B cell (primary cell): ENCODE measurements at regions not wholly inside any gene's neighbourhood (a gene's known extent, or its start where the extent isn't known, plus 50 kb on each side); places are given as distances from the start of the nearest gene placed in this dataset.

Experiments used
- ATAC-seq: fragments of 200-7000 bp; cut with Tn5 transposase; one replicate; pipeline ENCODE4 v1.10.0; 2021; ENCODE audit warnings: low read depth, mild to moderate bottlenecking, moderate number of reproducible peaks, moderate library complexity
- CTCF ChIA-PET: fragments of 350-600 bp; sonication (Branson Sonifier 250); formaldehyde crosslinking; loops from one replicate; lab custom pipeline; 2021; ENCODE audit warnings: antibody characterized with exemption, inconsistent platforms; lab: Charles Lee
- POLR2A ChIA-PET: fragments of 350-600 bp; sonication (Branson Sonifier 250); formaldehyde crosslinking; loops from one replicate; lab custom pipeline; 2021; ENCODE audit warnings: antibody characterized with exemption; lab: Charles Lee
- DNase-seq: peaks from one replicate; pipeline ENCODE4 v3.0.0; 2013
- H2AFZ ChIP-seq: 2 replicates; pipeline ENCODE4 v1.6.1; 2012; ENCODE audit warnings: mild to moderate bottlenecking, low read depth, low read length; ENCODE audit not compliant: insufficient read depth, poor library complexity, severe bottlenecking
- H3K27ac ChIP-seq, 2 donors: 1 replicate in 1 of 2; 2 replicates in 1 of 2; pipeline ENCODE4 v1.5.1; 2012 to 2013; ENCODE audit warnings: low read length in 2 of 2, mild to moderate bottlenecking in 2 of 2, moderate library complexity in 1 of 2
- H3K27me3 ChIP-seq, 4 experiments: fragments of 200-600 bp in 1 of 4; sonication (generic) in 1 of 4; replicated peaks in 1 of 4; 1 replicate in 2 of 4; 2 replicates in 2 of 4; pipeline versions ENCODE4 v1.6.1 to v1.7.0; 2013 to 2016; ENCODE audit warnings: low read length in 3 of 4, mild to moderate bottlenecking in 2 of 4, mixed read lengths in 1 of 4, moderate library complexity in 1 of 4; ENCODE audit not compliant: insufficient read depth in 4 of 4, control insufficient read depth in 3 of 4; ENCODE audit errors: control extremely low read depth in 1 of 4
- H3K36me3 ChIP-seq, 2 experiments: replicated peaks in 1 of 2; 1 replicate in 1 of 2; 2 replicates in 1 of 2; pipeline versions ENCODE4 v1.6.1 to v1.7.1; 2013; ENCODE audit warnings: low read length in 1 of 2; ENCODE audit not compliant: insufficient read depth in 2 of 2, control insufficient read depth in 1 of 2; ENCODE audit errors: control extremely low read depth in 1 of 2, extremely low read depth in 1 of 2
- H3K4me1 ChIP-seq, 2 donors: fragments of 200-600 bp in 1 of 2; sonication (generic) in 1 of 2; 1 replicate in 1 of 2; 2 replicates in 1 of 2; pipeline versions ENCODE4 v1.5.1 to v1.6.1; 2013 to 2017; ENCODE audit warnings: low read length in 2 of 2; ENCODE audit not compliant: control insufficient read depth in 2 of 2, insufficient read depth in 2 of 2
- H3K4me2 ChIP-seq: replicated peaks from 2 replicates; pipeline ENCODE3; 2012; ENCODE audit warnings: mild to moderate bottlenecking, low read depth, low read length; ENCODE audit not compliant: poor library complexity, severe bottlenecking
- H3K4me3 ChIP-seq, 5 experiments: fragments of 200-600 bp in 1 of 5; sonication (generic) in 1 of 5; 1 replicate in 3 of 5; 2 replicates in 2 of 5; pipeline versions ENCODE4 v1.5.1 to v1.7.0; 2011 to 2016; ENCODE audit warnings: low read length in 4 of 5, mild to moderate bottlenecking in 4 of 5, low read depth in 2 of 5, control low read depth in 1 of 5, moderate library complexity in 1 of 5; ENCODE audit not compliant: insufficient read depth in 1 of 5; ENCODE audit errors: control extremely low read depth in 1 of 5, extremely low read depth in 1 of 5
- H3K79me2 ChIP-seq: fragments of 200-600 bp; sonication (generic); one replicate; pipeline ENCODE4 v1.6.0; 2016; ENCODE audit warnings: low read length; ENCODE audit not compliant: control insufficient read depth, insufficient read depth
- H3K9ac ChIP-seq: fragments of 200-600 bp; sonication (generic); 2 replicates; pipeline ENCODE4 v1.6.1; 2017; ENCODE audit warnings: mild to moderate bottlenecking, low read length, moderate library complexity
- H3K9me3 ChIP-seq, 3 donors: one replicate each; pipeline versions ENCODE4 v1.6.1 to v1.7.1; 2013; ENCODE audit warnings: low read length in 2 of 3; ENCODE audit not compliant: control insufficient read depth in 2 of 3, insufficient read depth in 1 of 3; ENCODE audit errors: control extremely low read depth in 1 of 3
- H4K20me1 ChIP-seq: 2 replicates; pipeline ENCODE4 v1.6.0; 2012; ENCODE audit warnings: mild to moderate bottlenecking, low read length; ENCODE audit not compliant: insufficient read depth, control insufficient read depth, poor library complexity, severe bottlenecking
- H3K27ac Mint-ChIP-seq: one replicate; pipeline ENCODE4 v1.8.0; 2021; ENCODE audit warnings: mixed read lengths
- H3K27me3 Mint-ChIP-seq: one replicate; pipeline ENCODE4 v1.8.0; 2021; ENCODE audit warnings: mixed read lengths
- H3K4me1 Mint-ChIP-seq: one replicate; pipeline ENCODE4 v1.8.0; 2021; ENCODE audit warnings: mixed read lengths
- H3K4me3 Mint-ChIP-seq: one replicate; pipeline ENCODE4 v1.8.0; 2021; ENCODE audit warnings: mixed read lengths
- H3K9me3 Mint-ChIP-seq: one replicate; pipeline ENCODE4 v1.8.0; 2022; ENCODE audit warnings: mixed read lengths; ENCODE audit not compliant: insufficient read depth
- CTCF ChIP-seq: fragments of 200-600 bp; IDR thresholded peaks from one replicate; pipeline ENCODE4 v1.8.0; 2022; ENCODE audit warnings: antibody characterized with exemption, mild to moderate bottlenecking
- EZH2 ChIP-seq: IDR thresholded peaks from 2 replicates; pipeline ENCODE4 v1.6.1; 2012; ENCODE audit warnings: borderline replicate concordance, low read depth, mild to moderate bottlenecking, moderate library complexity, low read length; ENCODE audit not compliant: insufficient read depth, poor library complexity, severe bottlenecking
- WGBS: methylation state at CpG from one replicate; pipeline ENCODE4 v1.1.5; 2013; ENCODE audit warnings: missing lambda C conversion rate; ENCODE audit not compliant: insufficient coverage; 5-methylcytosine and 5-hydroxymethylcytosine counted together
- intact Hi-C: fragments of 100-400 bp; cut with micrococcal nuclease; formaldehyde crosslinking; loops from one replicate; pipeline ENCODE4 v1.10.0; 2022

GRCh38 chr7:148486937-148487336 is 103.6 kb upstream of the C7orf33 start:
- H2AFZ ChIP-seq, result no peak overlapping the region
- Mint-ChIP-seq H3K4me1 (peaks cover 10% of the 10 kb centered on the region), H3K9me3 (no peaks in the 10 kb centered on the region), H3K27me3 (peaks cover 7% of the 10 kb centered on the region), H3K27ac (no peak overlapping the region), H3K4me3 (no peak overlapping the region)
- no peak overlapping the region for H3K27ac ChIP-seq
- no peak overlapping the region for H3K4me2 ChIP-seq
- peaks cover 0 to 4% (median 0%) of the 10 kb centered on the region in 4 experiments for H3K27me3 ChIP-seq
- no peaks in the 10 kb centered on the region for H3K9me3 ChIP-seq
- intact Hi-C loops, result no loop called here
- H3K79me2 ChIP-seq, result no peaks in the 10 kb centered on the region
- no peak overlapping the region for H3K4me3 ChIP-seq
- no peaks in the 10 kb centered on the region for H3K36me3 ChIP-seq
- no peaks in the 10 kb centered on the region for H4K20me1 ChIP-seq
- H3K9ac ChIP-seq, result no peak overlapping the region
- ATAC-seq, result no peak
- CTCF ChIA-PET, result interaction anchor here (0.8 to 3.2 kb wide), 4 partner anchors 18 to 228 kb away, joined by 3 to 41 read pairs (median 8); no protein-coding TSS in a partner anchor
- WGBS, result no CpG with 5 or more reads among the region's 7 CpGs
- no peaks in the 10 kb centered on the region for H3K4me1 ChIP-seq
- POLR2A ChIA-PET, result no interaction called here
- no peak for DNase-seq
- TF ChIP-seq EZH2 (no peak), CTCF (no peak)

DNA sequence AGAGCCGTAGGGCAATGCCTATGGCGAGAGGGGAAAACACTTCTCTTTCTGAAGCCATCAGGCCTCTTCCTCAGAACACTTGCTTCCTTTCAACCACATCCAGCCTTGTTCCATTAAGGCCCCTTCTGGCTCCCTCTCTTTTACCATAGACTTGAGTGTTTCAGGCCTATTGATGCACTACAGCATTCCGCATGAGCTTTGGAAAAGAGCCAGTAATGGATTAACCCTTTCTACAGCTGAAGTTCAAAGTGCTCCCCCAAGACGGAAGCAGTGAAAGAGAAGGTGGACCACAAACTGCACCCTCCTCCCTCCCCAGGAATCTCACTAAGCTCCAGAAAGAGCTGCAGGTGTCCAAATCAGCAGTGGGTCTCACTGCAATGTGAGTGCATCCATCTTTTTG is 102.7 kb upstream of the C7orf33 start:
- ATAC-seq, result no peak
- Mint-ChIP-seq H3K27ac (no peak overlapping the region), H3K27me3 (peaks cover 10% of the 10 kb centered on the region), H3K4me1 (peaks cover 10% of the 10 kb centered on the region), H3K4me3 (no peak overlapping the region), H3K9me3 (no peaks in the 10 kb centered on the region)
- no peak for DNase-seq
- Histone ChIP-seq H3K9ac (no peak overlapping the region), H2AFZ (no peak overlapping the region), H3K4me3 (no peak overlapping the region), H3K27me3 (peaks cover 0 to 4% (median 0%) of the 10 kb centered on the region in 4 experiments), H3K79me2 (no peaks in the 10 kb centered on the region), H3K36me3 (no peaks in the 10 kb centered on the region), H3K4me1 (no peaks in the 10 kb centered on the region), H3K4me2 (no peak overlapping the region), H3K27ac (no peak overlapping the region), H4K20me1 (no peaks in the 10 kb centered on the region), H3K9me3 (peaks cover 0 to 3% (median 1%) of the 10 kb centered on the region in 3 donors)
- POLR2A ChIA-PET, result no interaction called here
- CTCF ChIA-PET, result interaction anchor here (1.2 to 3.2 kb wide), 3 partner anchors 17 to 225 kb away, joined by 3 to 41 read pairs (median 4); no protein-coding TSS in a partner anchor
- TF ChIP-seq CTCF (no peak), EZH2 (no peak)
- WGBS, result 73% methylated on average over 2 of the region's 4 CpGs
- intact Hi-C loops, result no loop called here
